HG03565 (cell line): ENCODE measurements at regions not wholly inside any gene's neighbourhood (a gene's known extent, or its start where the extent isn't known, plus 50 kb on each side); places are given as distances from the start of the nearest gene placed in this dataset.

Experiments used
- ATAC-seq: cut with Tn5 transposase; IDR thresholded peaks from one replicate; pipeline ENCODE4 v1.9.1; 2021; ENCODE audit warnings: mild to moderate bottlenecking, moderate library complexity; ENCODE audit not compliant: unreplicated experiment

DNA sequence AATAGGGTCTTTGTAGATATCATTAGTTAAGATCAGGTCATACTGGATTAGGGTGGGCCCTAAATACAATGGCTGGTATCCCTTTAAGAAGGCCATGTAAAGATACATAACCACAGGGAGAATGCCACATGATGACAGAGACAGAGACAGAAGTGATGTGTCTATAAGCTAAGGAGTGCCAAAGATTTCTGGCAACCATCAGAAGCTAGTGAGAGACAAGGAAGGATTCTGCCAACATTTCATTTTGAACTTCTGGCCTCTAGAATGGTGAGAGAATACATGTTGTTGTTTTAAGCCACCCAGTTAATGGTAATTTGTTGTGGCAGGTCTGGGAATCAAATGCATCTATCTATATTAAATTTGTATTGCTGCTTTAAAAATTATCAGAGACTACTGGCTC is 185.5 kb upstream of the CYRIA start:
- no peak for ATAC-seq

DNA sequence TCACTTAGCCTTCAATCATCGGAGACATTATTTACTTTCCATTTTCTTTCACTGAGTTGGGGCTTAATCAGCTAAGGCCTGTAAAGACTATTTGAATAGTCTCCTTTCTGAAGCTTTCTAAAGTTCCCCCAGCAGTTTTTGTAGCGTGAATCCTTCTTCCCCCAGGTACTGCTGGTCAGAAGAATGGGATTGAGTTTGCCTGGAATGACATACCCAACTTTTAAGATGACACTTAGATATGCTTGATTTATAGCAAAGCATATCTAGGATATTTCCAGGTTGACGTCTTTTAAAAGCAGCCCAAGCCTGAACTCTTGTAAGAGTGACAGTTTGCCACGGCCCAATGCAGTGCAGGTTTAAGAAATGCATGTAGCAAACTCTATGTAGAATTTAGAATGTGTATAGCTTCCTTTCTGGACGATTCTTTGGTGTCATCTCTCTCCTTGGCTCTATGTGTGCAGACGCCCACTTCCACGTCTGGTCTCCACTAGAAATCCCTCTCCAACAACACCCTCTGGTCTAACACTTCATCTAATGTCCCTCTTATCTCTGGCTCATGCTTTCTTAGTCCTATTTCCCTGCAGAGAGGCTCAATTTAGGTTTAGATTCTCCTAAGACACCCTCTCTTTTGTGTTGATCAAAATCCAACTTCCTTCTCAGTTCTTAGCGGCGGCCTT is 175.0 kb upstream of the CYRIA start:
- ATAC-seq: no peak

- ATAC-seq: no peak
These were observed 167.3 kb upstream of the CYRIA start for GRCh38 chr2:16832910-16833309.

DNA sequence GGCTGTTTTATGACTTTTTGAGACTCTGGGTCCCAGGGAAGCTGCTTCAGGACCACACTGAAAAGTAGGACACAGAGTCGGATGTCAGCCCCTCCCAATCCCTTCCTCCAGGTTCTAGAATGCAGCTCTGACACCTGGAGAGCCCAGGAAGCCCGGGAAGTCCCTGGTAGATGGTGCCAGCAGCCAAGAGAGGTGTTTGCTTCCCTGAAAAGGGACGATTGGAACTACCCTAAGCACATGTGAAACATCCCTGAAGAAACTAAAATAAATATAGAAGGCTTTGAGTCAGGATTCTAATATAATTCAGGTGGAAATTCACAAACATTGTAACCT is 163.2 kb upstream of the CYRIA start:
- ATAC-seq: no peak

DNA sequence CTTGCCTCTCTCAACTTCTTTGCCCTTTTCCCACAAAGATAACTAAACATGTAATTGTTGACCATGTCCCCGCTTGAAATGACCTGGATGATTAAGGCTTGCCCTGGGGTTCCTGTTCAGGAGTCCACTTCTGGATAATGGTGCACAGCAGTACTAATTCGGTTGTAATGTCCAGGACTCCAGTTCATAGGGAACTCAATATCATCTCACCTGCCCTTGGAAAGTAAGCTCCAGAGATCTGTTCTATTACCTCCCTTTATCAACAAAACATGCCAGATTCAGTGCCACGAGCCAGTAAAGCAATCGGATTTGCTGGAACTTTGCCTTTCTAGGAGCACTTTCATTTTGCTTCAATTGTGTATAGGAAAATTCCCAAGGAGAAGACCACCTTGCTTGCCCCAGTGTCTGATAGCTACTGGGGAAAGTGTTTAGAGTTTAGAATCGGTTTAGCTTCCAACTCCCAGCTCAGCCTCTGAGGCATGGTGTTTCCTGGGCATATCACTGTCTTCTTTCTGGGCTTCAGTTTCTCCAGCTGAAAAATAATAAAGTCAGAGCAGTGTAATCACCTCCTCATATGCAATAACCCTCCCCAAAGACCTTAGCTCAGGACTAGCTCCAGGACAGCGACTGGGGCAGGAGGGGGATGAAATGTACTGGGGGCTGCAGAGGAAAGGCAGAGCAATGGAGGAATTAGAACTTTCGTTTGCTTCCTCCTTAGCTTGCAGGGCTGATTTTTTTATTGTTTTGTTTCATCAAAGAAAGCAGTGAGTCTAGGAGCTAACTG is 162.6 kb upstream of the CYRIA start:
- ATAC-seq: no peak

DNA sequence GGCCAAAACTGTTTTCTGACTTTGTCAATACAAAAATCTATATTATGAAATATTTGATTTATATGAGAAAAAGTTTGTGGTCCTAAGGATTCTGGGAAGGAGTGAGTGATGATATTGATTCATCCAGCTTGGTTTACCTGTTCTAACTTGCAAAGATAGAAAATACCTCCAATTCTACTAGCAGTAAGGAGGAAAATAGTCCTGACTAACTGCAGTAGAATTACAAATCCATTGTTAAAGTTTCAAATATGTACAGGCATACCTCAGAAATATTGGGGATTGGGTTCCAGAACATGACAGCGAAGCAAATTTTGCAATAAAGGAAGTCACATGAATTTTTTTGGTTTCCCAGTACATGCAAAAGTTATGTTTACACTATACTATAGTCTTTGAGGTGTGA is 158.8 kb upstream of the CYRIA start:
- ATAC-seq: no peak

GRCh38 chr2:16821692-16822091 is 156.1 kb upstream of the CYRIA start:
- ATAC-seq: no peak

DNA sequence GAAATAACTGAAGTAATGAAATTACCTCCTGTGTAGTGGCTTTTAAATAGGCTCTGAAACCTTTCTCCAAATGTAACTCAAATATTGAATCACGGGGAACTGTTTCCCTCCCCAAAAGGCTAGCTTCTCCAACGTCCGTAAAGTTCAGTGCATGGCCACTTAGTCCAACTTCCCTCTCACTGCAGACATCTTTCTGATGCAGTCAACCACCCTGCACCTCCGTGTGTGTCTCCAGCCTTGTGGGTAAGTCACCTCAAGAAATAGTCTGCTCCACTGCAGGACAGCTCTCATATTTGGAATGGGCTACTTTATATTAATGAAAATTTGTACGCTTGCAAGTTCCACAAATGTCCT is 152.5 kb upstream of the CYRIA start:
- no peak for ATAC-seq

- no peak for ATAC-seq
These were observed 151.9 kb upstream of the CYRIA start for GRCh38 chr2:16817305-16818202.

DNA sequence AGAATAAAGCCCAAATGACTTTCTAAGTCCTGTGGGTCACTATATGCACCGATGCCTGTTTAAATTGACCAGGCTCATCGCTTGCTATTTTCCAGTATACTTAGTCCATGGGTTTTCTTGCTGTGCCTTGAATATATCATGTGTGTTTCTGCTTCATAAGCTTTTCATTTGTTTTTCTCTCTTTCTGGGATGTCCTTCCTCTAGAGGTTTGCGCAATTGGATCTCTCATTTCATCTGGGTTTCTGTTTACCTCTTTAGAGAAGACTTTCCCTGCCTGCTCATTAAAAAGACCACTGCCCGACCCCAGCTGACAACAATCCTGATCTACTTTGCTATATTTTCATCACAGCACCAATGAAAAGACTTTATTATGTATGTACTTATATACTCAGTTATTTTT is 150.9 kb upstream of the CYRIA start:
- no peak for ATAC-seq

DNA sequence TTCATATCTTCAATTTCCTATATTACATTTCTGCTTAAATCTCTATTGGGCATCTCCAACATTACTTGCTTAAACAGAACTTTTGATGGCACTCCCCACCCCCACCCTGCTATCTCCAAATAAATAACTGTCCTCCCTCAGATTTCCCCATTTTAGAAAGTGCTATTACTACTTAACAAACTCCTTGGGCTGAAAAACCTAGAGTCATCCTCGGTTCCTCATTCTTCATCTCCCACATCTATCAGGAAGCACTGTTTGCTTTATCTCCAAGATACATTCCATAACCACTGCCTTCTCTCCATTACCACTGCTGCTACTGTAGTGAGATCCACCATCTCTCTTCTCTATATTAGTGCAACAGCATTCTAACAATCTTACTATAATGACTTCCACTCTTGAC is 150.4 kb upstream of the CYRIA start:
- no peak for ATAC-seq

DNA sequence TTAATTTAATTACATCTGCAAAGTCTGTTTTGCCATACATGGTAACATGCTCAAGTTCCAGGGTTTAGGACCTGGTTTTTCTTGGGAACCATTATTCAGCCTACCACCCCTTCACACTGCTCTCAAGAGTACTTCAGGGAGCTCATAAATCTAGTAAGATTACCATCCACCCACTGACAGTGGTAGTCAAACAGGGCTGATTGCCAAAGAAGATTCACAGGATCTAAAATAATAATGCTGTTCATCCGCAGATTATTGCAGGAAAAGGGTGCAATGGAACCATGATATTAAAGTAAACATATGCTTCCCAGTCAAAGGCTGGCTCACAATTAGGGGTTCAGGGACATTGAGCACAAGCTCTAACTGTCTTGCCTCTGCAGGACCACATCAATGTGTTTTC is 148.0 kb upstream of the CYRIA start:
- no peak for ATAC-seq

GRCh38 chr2:16798472-16798871 is 132.8 kb upstream of the CYRIA start:
- no peak for ATAC-seq

GRCh38 chr2:16791496-16791895 is 125.9 kb upstream of the CYRIA start:
- ATAC-seq: no peak

DNA sequence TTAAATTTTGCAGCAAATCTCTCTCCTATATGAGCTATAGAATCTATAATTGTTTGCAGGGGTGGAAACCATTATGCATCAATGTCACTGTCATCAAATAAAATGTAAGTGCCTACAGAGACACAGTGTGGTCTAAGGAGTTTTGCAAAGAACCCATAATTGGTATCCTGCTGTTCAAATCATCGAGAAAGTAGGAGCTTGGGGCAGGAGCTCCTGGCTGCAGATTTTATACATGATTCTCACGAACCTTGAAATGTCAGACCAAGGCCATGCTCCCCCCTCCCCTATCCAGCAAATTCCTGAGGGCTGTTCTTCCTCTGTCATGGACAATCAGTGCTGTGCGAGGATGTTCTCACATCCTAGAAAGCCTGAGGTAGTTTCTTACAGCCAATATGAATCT is 119.5 kb upstream of the CYRIA start:
- no peak for ATAC-seq

DNA sequence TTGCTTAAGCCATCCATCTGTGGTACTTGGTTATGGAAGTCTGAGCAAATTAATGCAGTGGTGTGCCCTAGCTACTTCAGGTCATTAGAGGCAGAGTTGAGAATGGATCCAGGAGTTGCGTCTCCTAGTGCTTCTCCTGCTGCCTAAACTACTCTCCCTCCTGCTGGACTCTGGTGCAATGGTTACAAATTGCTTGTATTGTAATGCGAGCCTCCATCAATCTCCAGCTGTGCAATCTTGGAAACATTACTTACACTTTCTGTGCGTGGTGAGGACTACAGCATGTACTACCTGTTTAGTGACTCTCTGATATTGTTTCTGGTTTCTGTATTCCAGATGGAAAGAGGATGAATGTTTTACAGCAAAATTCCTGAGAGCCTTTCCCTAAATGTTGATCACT is 119.0 kb upstream of the CYRIA start:
- ATAC-seq: no peak

DNA sequence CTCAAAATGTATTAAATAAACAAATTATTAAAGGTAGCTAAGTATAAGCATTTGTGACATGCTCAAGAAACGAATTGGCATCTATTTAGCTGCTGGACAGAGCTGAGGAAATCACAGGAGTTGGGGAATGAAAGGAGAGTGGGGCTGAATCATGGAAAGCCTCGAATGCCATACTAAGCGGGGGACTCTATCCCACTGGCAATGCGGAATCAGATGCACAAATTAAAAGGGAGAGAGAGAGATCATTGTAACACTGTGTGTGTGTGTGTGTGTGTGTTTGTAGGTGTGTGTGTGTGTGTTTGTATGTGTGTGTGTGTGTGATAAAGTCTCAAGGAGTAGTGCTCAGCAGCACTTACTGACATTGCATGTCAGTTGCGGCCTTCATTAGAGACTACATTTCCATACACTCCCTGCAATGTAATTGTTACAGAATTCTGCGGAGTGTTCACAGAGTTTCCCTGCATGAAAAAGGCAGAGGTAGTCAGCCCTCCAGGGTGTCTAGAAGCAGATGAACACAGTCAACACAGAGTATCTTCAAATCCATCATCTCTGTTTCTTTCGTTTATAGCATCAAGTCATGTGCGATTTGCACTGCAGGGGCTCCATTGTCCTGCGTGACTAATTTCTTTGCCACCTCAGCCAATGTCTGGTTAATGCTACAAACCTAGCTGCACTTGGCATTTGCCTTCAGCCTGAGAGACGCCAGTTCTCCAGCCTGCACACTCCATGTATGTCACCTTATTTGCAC is 111.7 kb upstream of the CYRIA start:
- ATAC-seq: no peak

DNA sequence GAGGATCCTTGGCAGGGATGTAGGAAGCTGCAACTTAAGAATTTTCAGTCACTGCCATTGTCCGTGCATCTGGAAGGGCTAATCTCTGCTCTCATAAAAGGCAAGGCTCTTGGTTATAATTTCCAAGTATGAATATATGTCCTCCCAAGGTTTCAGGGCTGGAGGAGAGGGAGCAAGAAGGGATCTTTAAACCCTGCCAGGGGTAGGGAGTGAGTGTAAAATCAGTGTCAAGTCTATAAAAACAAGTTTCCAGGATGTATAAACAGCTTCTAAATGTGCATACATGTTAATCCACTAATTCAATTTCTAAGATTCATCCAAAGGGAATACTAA is 110.2 kb upstream of the CYRIA start:
- ATAC-seq: no peak

DNA sequence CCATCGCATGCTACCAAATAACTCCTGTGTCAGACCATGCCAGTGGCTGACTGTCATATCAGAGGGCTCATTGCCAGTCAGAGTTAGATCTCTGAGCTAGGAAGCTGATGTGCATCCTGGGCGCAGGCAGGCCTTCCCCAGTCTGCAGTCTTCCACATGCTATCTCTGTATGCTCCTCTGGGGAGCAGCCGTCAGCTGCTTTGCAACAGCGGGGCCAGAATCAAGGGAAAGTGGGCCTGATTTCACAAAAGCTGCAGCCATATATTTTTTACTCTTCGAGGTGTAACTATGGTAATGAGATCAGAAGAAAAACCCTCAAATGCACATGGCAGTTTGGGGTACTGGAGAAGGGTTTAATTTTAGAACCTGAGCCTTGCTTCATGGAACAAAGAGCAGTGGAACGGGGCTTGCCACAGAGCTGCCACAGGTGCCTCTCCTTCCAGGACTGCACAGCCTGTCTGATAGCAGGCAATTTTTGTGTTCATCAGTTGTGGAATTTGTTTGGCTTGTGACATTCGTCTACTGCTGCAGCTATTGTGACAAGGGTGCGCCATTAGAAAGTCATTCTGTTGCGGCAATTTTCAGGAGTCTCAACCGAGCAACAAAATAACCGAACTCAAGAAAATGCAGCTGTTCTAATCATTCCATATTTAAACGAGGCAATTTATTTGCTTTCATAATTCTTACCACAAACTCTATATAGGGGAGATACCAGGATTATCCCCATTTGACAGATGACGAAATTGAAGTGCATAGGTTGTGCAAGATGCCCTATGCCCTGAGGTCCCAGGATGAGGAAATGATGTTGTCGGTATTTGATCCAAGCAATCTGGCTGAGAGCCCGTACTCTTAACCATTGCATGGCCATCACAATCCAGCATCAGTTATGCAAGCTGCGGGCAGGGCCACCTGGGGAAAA is 109.6 kb upstream of the CYRIA start:
- ATAC-seq: no peak

DNA sequence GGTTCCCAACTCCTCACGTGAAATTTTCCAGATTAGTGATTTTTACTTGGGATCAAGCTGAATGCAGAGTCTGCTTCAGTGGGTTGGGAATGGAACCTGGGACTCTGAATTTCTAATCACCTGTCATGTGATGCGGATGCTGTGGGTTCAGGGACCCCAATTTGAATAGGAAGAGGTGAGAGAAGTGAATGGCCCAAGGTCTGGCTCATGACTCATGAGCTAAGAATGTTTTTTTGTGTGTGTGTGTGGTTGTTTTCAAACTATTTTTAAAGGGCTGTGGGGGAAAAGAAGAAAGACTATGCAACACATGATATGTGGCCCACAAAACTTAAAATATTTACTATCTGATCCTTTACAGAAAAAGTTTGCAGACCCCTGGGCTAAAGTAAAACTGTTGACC is 108.5 kb upstream of the CYRIA start:
- ATAC-seq: no peak
